ENCODE measurements at regions not wholly inside any gene's neighbourhood (a gene's known extent, or its start where the extent isn't known, plus 50 kb on each side); places are given as distances from the start of the nearest gene placed in this dataset.

GRCh38 chr13:79096099-79096498 is 310.0 kb downstream of the RBM26 start:
- no peak for DNase-seq (ENCODE audit: low read depth in 2 of 3, low spot score in 2 of 3)

- DNase-seq (ENCODE audit: low read depth in 2 of 3, low spot score in 2 of 3), result no peak
These were observed 315.4 kb downstream of the RBM26 start for GRCh38 chr13:79090552-79091124.

GRCh38 chr13:79084802-79085424 is 321.1 kb downstream of the RBM26 start:
- DNase-seq (ENCODE audit: low read depth in 2 of 3, low spot score in 2 of 3), result no peak

- DNase-seq (ENCODE audit: low read depth in 2 of 3, low spot score in 2 of 3), result no peak
These were observed 324.1 kb downstream of the RBM26 start for GRCh38 chr13:79081942-79082341.

GRCh38 chr13:79079351-79079839 is 326.7 kb downstream of the RBM26 start:
- no peak for DNase-seq (ENCODE audit: low read depth in 2 of 3, low spot score in 2 of 3)

- DNase-seq (ENCODE audit: low read depth in 2 of 3, low spot score in 2 of 3), result no peak
These were observed 330.4 kb downstream of the RBM26 start for GRCh38 chr13:79075703-79076102.

- DNase-seq (ENCODE audit: low read depth in 2 of 3, low spot score in 2 of 3), result no peak
These were observed 335.6 kb downstream of the RBM26 start for GRCh38 chr13:79070343-79070974.

GRCh38 chr13:79062291-79062690 is 343.8 kb downstream of the RBM26 start:
- no peak for DNase-seq (ENCODE audit: low read depth in 2 of 3, low spot score in 2 of 3)

GRCh38 chr13:79060216-79060615 is 345.8 kb downstream of the RBM26 start:
- DNase-seq (ENCODE audit: low read depth in 2 of 3, low spot score in 2 of 3), result no peak

- no peak for DNase-seq (ENCODE audit: low read depth in 2 of 3, low spot score in 2 of 3)
These were observed 349.3 kb downstream of the RBM26 start for GRCh38 chr13:79056706-79057105.

- no peak for DNase-seq (ENCODE audit: low read depth in 2 of 3, low spot score in 2 of 3)
These were observed 354.6 kb downstream of the RBM26 start for GRCh38 chr13:79051472-79051871.

- DNase-seq (ENCODE audit: low read depth in 2 of 3, low spot score in 2 of 3), result no peak
These were observed 361.6 kb downstream of the RBM26 start for GRCh38 chr13:79044415-79044814.

- DNase-seq (ENCODE audit: low read depth in 2 of 3, low spot score in 2 of 3), result no peak
These were observed 362.8 kb downstream of the RBM26 start for GRCh38 chr13:79043208-79043607.

GRCh38 chr13:79037197-79037596 is 368.9 kb downstream of the RBM26 start:
- DNase-seq (ENCODE audit: low read depth in 2 of 3, low spot score in 2 of 3), result no peak

- DNase-seq (ENCODE audit: low read depth in 2 of 3, low spot score in 2 of 3), result no peak
These were observed 371.7 kb downstream of the RBM26 start for GRCh38 chr13:79034341-79034740.

- DNase-seq (ENCODE audit: low read depth in 2 of 3, low spot score in 2 of 3), result no peak
These were observed 371.6 kb upstream of the OBI1 start for GRCh38 chr13:79030513-79030912.

- DNase-seq (ENCODE audit: low read depth in 2 of 3, low spot score in 2 of 3), result no peak
These were observed 359.2 kb upstream of the OBI1 start for GRCh38 chr13:79018166-79018565.

- no peak for DNase-seq (ENCODE audit: low read depth in 2 of 3, low spot score in 2 of 3)
These were observed 352.2 kb upstream of the OBI1 start for GRCh38 chr13:79011179-79011578.

GRCh38 chr13:79003989-79004898 is 345.3 kb upstream of the OBI1 start:
- no peak for DNase-seq (ENCODE audit: low read depth in 2 of 3, low spot score in 2 of 3)

- DNase-seq (ENCODE audit: low read depth in 2 of 3, low spot score in 2 of 3), result no peak
These were observed 340.5 kb upstream of the OBI1 start for GRCh38 chr13:78999494-78999893.

GRCh38 chr13:78998630-78999315 is 339.8 kb upstream of the OBI1 start:
- no peak for DNase-seq (ENCODE audit: low read depth in 2 of 3, low spot score in 2 of 3)

Measured in hematopoietic multipotent progenitor cell (in vitro differentiated cells).